Coronary artery (tissue), 2 donors: ENCODE measurements at regions not wholly inside any gene's neighbourhood (a gene's known extent, or its start where the extent isn't known, plus 50 kb on each side); places are given as distances from the start of the nearest gene placed in this dataset.

Experiments
- DNase-seq: peaks from one replicate; pipeline ENCODE4 v3.0.0-alpha.2; 2017; ENCODE audit warnings: low spot score
- H3K27ac ChIP-seq, 2 donors: fragments of 200-600 bp; sonication (generic); one replicate each; pipeline ENCODE4 v1.5.1; 2016 to 2019
- H3K4me3 ChIP-seq: fragments of 200-600 bp; sonication (generic); 2 replicates; pipeline ENCODE4 v1.5.1; 2016; ENCODE audit warnings: mild to moderate bottlenecking, moderate library complexity
- CTCF ChIP-seq: fragments of 200-600 bp; sonication (generic); IDR thresholded peaks from one replicate; pipeline ENCODE4 v1.5.1; 2019; ENCODE audit warnings: antibody characterized with exemption

- no peak for TF ChIP-seq CTCF
- no peak for DNase-seq
- Histone ChIP-seq H3K4me3 (no peak overlapping the region), H3K27ac (no peak overlapping the region)
These were observed 371.3 kb downstream of the DMRT2 start for GRCh38 chr9:1421436-1421835.

- no peak for DNase-seq
- TF ChIP-seq CTCF: no peak
- Histone ChIP-seq H3K27ac (no peak overlapping the region), H3K4me3 (no peak overlapping the region)
These were observed 377.7 kb downstream of the DMRT2 start for GRCh38 chr9:1427875-1428274.

GRCh38 chr9:1429297-1429696, 379.1 kb downstream of the DMRT2 start:
- no peak for TF ChIP-seq CTCF
- no peak for DNase-seq
- H3K4me3 ChIP-seq: no peak overlapping the region
- H3K27ac ChIP-seq: no peak overlapping the region

- no peak overlapping the region for H3K4me3 ChIP-seq
- TF ChIP-seq CTCF: no peak
- no peak for DNase-seq
- no peak overlapping the region for H3K27ac ChIP-seq
These were observed 381.3 kb downstream of the DMRT2 start for GRCh38 chr9:1431461-1431860.

- no peak overlapping the region for H3K27ac ChIP-seq
- DNase-seq: no peak
- no peak for TF ChIP-seq CTCF
- H3K4me3 ChIP-seq: no peak overlapping the region
These were observed 384.1 kb downstream of the DMRT2 start for GRCh38 chr9:1434052-1434767.

- DNase-seq: no peak
- Histone ChIP-seq H3K4me3 (no peak overlapping the region), H3K27ac (no peak overlapping the region)
- TF ChIP-seq CTCF: no peak
These were observed 384.7 kb downstream of the DMRT2 start for GRCh38 chr9:1434811-1435210.

GRCh38 chr9:1440256-1440655, 390.1 kb downstream of the DMRT2 start:
- DNase-seq: no peak
- Histone ChIP-seq H3K27ac (no peak overlapping the region), H3K4me3 (no peak overlapping the region)
- no peak for TF ChIP-seq CTCF
